Neuronal stem cell (in vitro differentiated cells): ENCODE measurements at regions not wholly inside any gene's neighbourhood (a gene's known extent, or its start where the extent isn't known, plus 50 kb on each side); places are given as distances from the start of the nearest gene placed in this dataset.
"Not testable (repeated sequence)": the region's sequence is repeated elsewhere in the genome, so short reads cannot be mapped to it uniquely, and the experiment has no call there.

Experiments
- DNase-seq: peaks from one replicate; pipeline ENCODE4 v3.0.0-alpha.2; 2013; ENCODE audit warnings: low spot score
- H2AFZ ChIP-seq: one replicate; pipeline ENCODE4 v1.6.1; 2013; ENCODE audit warnings: mild to moderate bottlenecking, low read length, inconsistent platforms
- H2AK5ac ChIP-seq: 2 replicates; pipeline ENCODE4 v1.6.1; 2013; ENCODE audit warnings: low read depth, mild to moderate bottlenecking, inconsistent platforms, low read length, moderate library complexity, mixed read lengths
- H2BK120ac ChIP-seq: 2 replicates; pipeline ENCODE4 v1.6.1; 2013; ENCODE audit warnings: low read depth, mild to moderate bottlenecking, inconsistent platforms, low read length, moderate library complexity, mixed read lengths
- H2BK12ac ChIP-seq: one replicate; pipeline ENCODE4 v1.6.1; 2013; ENCODE audit warnings: low read length, inconsistent platforms
- H2BK15ac ChIP-seq: 2 replicates; pipeline ENCODE4 v1.6.1; 2013; ENCODE audit warnings: mild to moderate bottlenecking, low read length, inconsistent platforms, mixed read lengths
- H2BK5ac ChIP-seq: one replicate; pipeline ENCODE4 v1.6.1; 2013; ENCODE audit warnings: inconsistent platforms, mild to moderate bottlenecking, low read length, moderate library complexity
- H3K14ac ChIP-seq: one replicate; pipeline ENCODE4 v1.6.1; 2013; ENCODE audit warnings: low read length, inconsistent platforms
- H3K18ac ChIP-seq: 2 replicates; pipeline ENCODE4 v1.6.1; 2013; ENCODE audit warnings: low read length, inconsistent platforms
- H3K23ac ChIP-seq: 2 replicates; pipeline ENCODE4 v1.6.1; 2013; ENCODE audit warnings: low read depth, mild to moderate bottlenecking, mixed read lengths, low read length, inconsistent platforms; ENCODE audit not compliant: poor library complexity
- H3K27ac ChIP-seq: replicated peaks from 3 replicates; pipeline ENCODE4 v1.5.1; 2013; ENCODE audit warnings: low read length, inconsistent platforms
- H3K27me3 ChIP-seq, 3 experiments: 2 replicates each; pipeline ENCODE4 v1.6.1; 2013; ENCODE audit warnings: low read length in 3 of 3, mild to moderate bottlenecking in 2 of 3, inconsistent platforms in 1 of 3, low read depth in 1 of 3, mixed read lengths in 1 of 3, moderate library complexity in 1 of 3; ENCODE audit not compliant: control insufficient read depth in 3 of 3, insufficient read depth in 3 of 3
- H3K36me3 ChIP-seq, 2 donors: replicated peaks in 1 of 2; 2 replicates each; pipeline ENCODE4 v1.6.1; 2013; ENCODE audit warnings: low read length in 2 of 2; ENCODE audit not compliant: control insufficient read depth in 2 of 2, insufficient read depth in 2 of 2
- H3K4ac ChIP-seq: 2 replicates; pipeline ENCODE4 v1.6.1; 2013; ENCODE audit warnings: inconsistent platforms, mild to moderate bottlenecking, low read length, moderate library complexity
- H3K4me1 ChIP-seq, 2 donors: 1 replicate in 1 of 2; 2 replicates in 1 of 2; pipeline ENCODE4 v1.6.1; 2013; ENCODE audit warnings: low read length in 2 of 2, low read depth in 1 of 2; ENCODE audit not compliant: control insufficient read depth in 2 of 2, insufficient read depth in 1 of 2
- H3K4me2 ChIP-seq: one replicate; pipeline ENCODE4 v1.6.1; 2013; ENCODE audit warnings: mild to moderate bottlenecking, low read length, inconsistent platforms; ENCODE audit not compliant: insufficient read depth, poor library complexity, severe bottlenecking
- H3K4me3 ChIP-seq, 2 donors: 2 replicates each; pipeline ENCODE4 v1.5.1; 2013; ENCODE audit warnings: low read length in 2 of 2, mild to moderate bottlenecking in 2 of 2, inconsistent platforms in 1 of 2, moderate library complexity in 1 of 2
- H3K79me1 ChIP-seq: one replicate; pipeline ENCODE4 v1.6.1; 2013; ENCODE audit warnings: low read depth, mild to moderate bottlenecking, inconsistent platforms, low read length, moderate library complexity
- H3K9ac ChIP-seq: one replicate; pipeline ENCODE4 v1.6.1; 2013; ENCODE audit warnings: mild to moderate bottlenecking, low read depth, low read length, inconsistent platforms; ENCODE audit not compliant: poor library complexity
- H3K9me3 ChIP-seq, 2 donors: replicated peaks in 1 of 2; 2 replicates each; pipeline versions ENCODE3 to v1.6.1; 2013; ENCODE audit warnings: low read length in 2 of 2, mild to moderate bottlenecking in 2 of 2, inconsistent platforms in 1 of 2, low read depth in 1 of 2, mixed read lengths in 1 of 2, moderate library complexity in 1 of 2; ENCODE audit not compliant: control insufficient read depth in 2 of 2, insufficient read depth in 1 of 2
- H4K8ac ChIP-seq: one replicate; pipeline ENCODE4 v1.6.1; 2013; ENCODE audit warnings: low read depth, mild to moderate bottlenecking, inconsistent platforms, low read length, moderate library complexity
- H4K91ac ChIP-seq: one replicate; pipeline ENCODE4 v1.6.1; 2013; ENCODE audit warnings: low read length, low read depth, mild to moderate bottlenecking, inconsistent platforms; ENCODE audit not compliant: poor library complexity
- WGBS, 2 donors: extraction: QIAGEN DNeasy Blood & Tissue Kit; methylation state at CpG; one replicate each; pipeline ENCODE4 v1.1.7; 2013; ENCODE audit warnings: missing lambda C conversion rate in 2 of 2, mixed read lengths in 1 of 2; ENCODE audit not compliant: insufficient read length in 2 of 2, insufficient replicate concordance in 1 of 2; ENCODE audit errors: extremely low coverage in 2 of 2; 5-methylcytosine and 5-hydroxymethylcytosine counted together

DNA sequence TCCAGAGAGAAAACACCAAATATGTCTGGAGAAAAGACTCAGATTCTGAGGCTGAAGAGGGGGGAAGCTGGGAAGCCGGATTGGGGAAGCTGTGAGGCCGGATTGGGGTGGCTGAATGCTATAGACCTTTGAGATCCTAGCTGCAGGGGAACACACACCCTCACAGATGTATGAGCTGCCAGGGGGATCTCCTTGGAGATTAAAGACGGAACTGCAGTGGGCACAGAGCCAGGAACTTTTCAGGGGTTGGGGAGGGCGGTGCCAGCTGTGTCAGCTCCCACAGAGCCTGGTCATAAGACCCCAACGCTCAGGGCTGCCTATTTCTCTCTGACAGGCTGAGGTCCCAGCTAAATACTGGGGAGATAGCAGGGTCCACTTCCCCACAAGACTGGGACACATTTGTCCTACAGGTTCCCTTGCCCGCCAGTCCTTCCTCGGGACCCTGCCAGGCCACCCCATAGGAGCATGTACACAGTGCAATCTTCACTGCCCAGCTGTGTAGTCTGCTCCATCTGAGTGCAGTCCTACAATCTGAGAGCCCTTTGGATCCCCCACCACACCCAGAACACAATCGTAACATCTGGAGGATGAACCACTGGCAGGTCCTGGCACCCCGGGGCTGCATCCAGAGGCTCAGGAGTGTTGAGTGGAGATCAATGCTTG lies 1893.9 kb downstream of the PCDH9 start:
- H3K79me1 ChIP-seq: no peaks in the 10 kb centered on the region
- H3K36me3 ChIP-seq: no peaks in the 10 kb centered on the region
- no peak overlapping the region for H3K14ac ChIP-seq
- no peak overlapping the region for H2BK12ac ChIP-seq
- H2AFZ ChIP-seq: peak overlapping the region; percentile 37
- no peak overlapping the region for H4K91ac ChIP-seq
- H3K9me3 ChIP-seq: no peaks in the 10 kb centered on the region
- H3K4me3 ChIP-seq: no peak overlapping the region
- no peak overlapping the region for H3K9ac ChIP-seq
- no peak overlapping the region for H3K4me2 ChIP-seq
- no peak overlapping the region for H3K18ac ChIP-seq
- H3K4ac ChIP-seq: no peak overlapping the region
- H4K8ac ChIP-seq: no peak overlapping the region
- no peak overlapping the region for H2BK5ac ChIP-seq
- H2BK120ac ChIP-seq: no peak overlapping the region
- no peak overlapping the region for H3K27ac ChIP-seq
- H2BK15ac ChIP-seq: no peak overlapping the region
- no peak overlapping the region for H3K23ac ChIP-seq
- H3K27me3 ChIP-seq: no peaks in the 10 kb centered on the region
- DNase-seq: no peak
- no CpG with 5 or more reads among the region's 9 CpGs for WGBS, 2 donors
- no peak overlapping the region for H2AK5ac ChIP-seq
- H3K4me1 ChIP-seq: no peaks in the 10 kb centered on the region

DNA sequence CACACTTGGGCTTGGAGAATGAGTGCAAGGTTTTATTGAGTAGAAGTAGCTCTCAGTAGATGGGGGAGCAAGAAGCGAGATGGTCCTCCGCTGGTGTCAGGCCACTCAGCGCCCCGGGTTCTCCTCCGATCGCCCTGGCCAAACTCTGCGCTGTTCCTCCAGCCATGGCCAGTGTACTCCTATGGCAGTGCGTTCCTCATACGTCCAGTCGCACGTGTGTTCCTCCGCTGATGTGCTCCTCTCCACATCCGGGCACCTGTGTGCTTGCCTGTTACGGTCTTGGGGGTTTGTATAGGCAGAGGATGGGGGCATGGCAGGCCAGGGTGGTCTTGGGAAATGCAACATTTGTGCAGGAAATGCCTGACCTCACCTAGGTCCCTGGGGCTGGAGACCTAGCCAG lies 1899.4 kb downstream of the PCDH9 start:
- H2BK15ac ChIP-seq: no peak overlapping the region
- H3K27ac ChIP-seq: no peak overlapping the region
- H3K4me1 ChIP-seq: no peaks in the 10 kb centered on the region
- no peaks in the 10 kb centered on the region for H3K36me3 ChIP-seq
- no peak for DNase-seq
- H2BK12ac ChIP-seq: no peak overlapping the region
- H3K9ac ChIP-seq: no peak overlapping the region
- H3K27me3 ChIP-seq: no peaks in the 10 kb centered on the region
- H2AK5ac ChIP-seq: no peak overlapping the region
- no peak overlapping the region for H3K23ac ChIP-seq
- H3K9me3 ChIP-seq: no peaks in the 10 kb centered on the region
- H2BK120ac ChIP-seq: no peak overlapping the region
- H2BK5ac ChIP-seq: peak overlapping the region; percentile 22
- no peak overlapping the region for H4K8ac ChIP-seq
- peak overlapping the region; percentile 17 for H2AFZ ChIP-seq
- no peak overlapping the region for H4K91ac ChIP-seq
- no peak overlapping the region for H3K4me3 ChIP-seq
- no peak overlapping the region for H3K14ac ChIP-seq
- no peak overlapping the region for H3K4ac ChIP-seq
- WGBS, 2 donors: no CpG with 5 or more reads among the region's 14 CpGs
- H3K18ac ChIP-seq: no peak overlapping the region
- H3K4me2 ChIP-seq: no peak overlapping the region
- H3K79me1 ChIP-seq: no peaks in the 10 kb centered on the region

DNA sequence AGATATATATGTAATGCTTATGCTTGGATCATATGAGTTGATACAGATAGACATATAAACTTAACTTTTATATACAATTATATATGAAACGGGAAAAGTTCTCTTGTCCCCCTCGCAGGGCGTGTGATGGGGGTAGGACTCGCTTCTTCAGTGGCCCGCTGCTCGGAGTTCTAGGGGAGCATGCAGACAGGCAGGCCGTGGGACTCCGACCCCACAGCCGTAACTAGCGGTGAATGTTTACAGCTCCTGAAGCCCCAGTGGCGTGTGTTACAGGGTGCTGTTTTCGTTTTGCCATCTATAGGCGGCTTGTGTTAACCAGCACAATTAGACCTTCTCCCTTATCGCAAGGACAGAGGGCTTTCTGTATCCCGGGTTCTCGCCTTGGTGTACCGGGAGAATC lies 1899.8 kb downstream of the PCDH9 start:
- no peak overlapping the region for H3K4ac ChIP-seq
- no peaks in the 10 kb centered on the region for H3K36me3 ChIP-seq
- no peak overlapping the region for H4K91ac ChIP-seq
- peak overlapping the region; percentile 57 for H3K18ac ChIP-seq
- no peak overlapping the region for H3K4me2 ChIP-seq
- H2AK5ac ChIP-seq: no peak overlapping the region
- no peak overlapping the region for H3K23ac ChIP-seq
- H3K4me1 ChIP-seq: no peaks in the 10 kb centered on the region
- H2BK5ac ChIP-seq: peak overlapping the region; percentile 22
- H3K27ac ChIP-seq: no peak overlapping the region
- no peak overlapping the region for H3K9ac ChIP-seq
- H3K27me3 ChIP-seq: no peaks in the 10 kb centered on the region
- no CpG with 5 or more reads among the region's 17 CpGs for WGBS, 2 donors
- H2BK12ac ChIP-seq: no peak overlapping the region
- no peaks in the 10 kb centered on the region for H3K79me1 ChIP-seq
- H3K14ac ChIP-seq: no peak overlapping the region
- no peak overlapping the region for H4K8ac ChIP-seq
- no peak overlapping the region for H3K4me3 ChIP-seq
- H2BK120ac ChIP-seq: no peak overlapping the region
- H3K9me3 ChIP-seq: no peaks in the 10 kb centered on the region
- no peak overlapping the region for H2AFZ ChIP-seq
- H2BK15ac ChIP-seq: no peak overlapping the region
- DNase-seq: no peak

DNA sequence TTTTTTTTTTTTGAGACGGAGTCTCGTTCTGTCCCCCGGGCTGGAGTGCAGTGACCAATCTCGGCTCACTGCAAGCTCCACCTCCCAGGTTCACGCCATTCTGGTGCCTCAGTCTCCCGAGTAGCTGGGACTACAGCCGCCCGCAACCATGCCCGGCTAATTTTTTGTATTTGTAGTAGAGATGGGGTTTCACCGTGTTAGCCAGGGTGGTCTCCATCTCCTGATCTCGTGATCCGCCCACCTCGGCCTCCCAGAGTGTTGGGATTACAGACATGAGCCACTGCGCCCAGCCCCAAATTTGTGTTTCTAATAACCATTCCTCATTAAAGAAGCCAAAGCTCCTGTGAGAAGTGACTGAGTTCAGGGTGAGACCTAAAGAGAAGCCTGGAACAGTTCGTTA lies 1906.9 kb downstream of the PCDH9 start:
- not testable (repeated sequence) for H3K4me1 ChIP-seq, H3K14ac ChIP-seq, H3K27me3 ChIP-seq, H3K27ac ChIP-seq, H2AFZ ChIP-seq, H2BK12ac ChIP-seq, H4K91ac ChIP-seq, H3K79me1 ChIP-seq, H3K9me3 ChIP-seq, H3K18ac ChIP-seq, DNase-seq, H2BK5ac ChIP-seq, H3K23ac ChIP-seq, H3K36me3 ChIP-seq, H2BK15ac ChIP-seq, H2AK5ac ChIP-seq, H2BK120ac ChIP-seq, H3K4me2 ChIP-seq, H3K4ac ChIP-seq, H4K8ac ChIP-seq, H3K9ac ChIP-seq, H3K4me3 ChIP-seq
- WGBS, 2 donors: no CpG with 5 or more reads among the region's 15 CpGs
